Astrocyte (in vitro differentiated cells and primary cell): ENCODE measurements at regions not wholly inside any gene's neighbourhood (a gene's known extent, or its start where the extent isn't known, plus 50 kb on each side); places are given as distances from the start of the nearest gene placed in this dataset.

ENCODE experiments used
- DNase-seq: peaks from one replicate; pipeline ENCODE4 v3.0.0-alpha.2; 2010; ENCODE audit warnings: low read depth
- FAIRE-seq: peaks from 2 replicates; lab custom pipeline; 2011; peaks lifted over from hg19 to GRCh38; lab: Jason Lieb, UNC
- H2AFZ ChIP-seq: 2 replicates; pipeline ENCODE4 v1.6.0; 2012; ENCODE audit warnings: low read depth, low read length, inconsistent platforms
- H3K27ac ChIP-seq: 2 replicates; pipeline ENCODE4 v1.5.1; 2011; ENCODE audit warnings: low read depth, low read length, inconsistent platforms
- H3K27me3 ChIP-seq: 2 replicates; pipeline ENCODE4 v1.6.0; 2011; ENCODE audit warnings: low read length, inconsistent platforms; ENCODE audit not compliant: insufficient read depth
- H3K36me3 ChIP-seq: 2 replicates; pipeline ENCODE4 v1.5.1; 2011; ENCODE audit warnings: low read length, inconsistent platforms; ENCODE audit not compliant: insufficient read depth
- H3K4me1 ChIP-seq: 2 replicates; pipeline ENCODE4 v1.5.1; 2011; ENCODE audit warnings: low read length, inconsistent platforms; ENCODE audit not compliant: insufficient read depth
- H3K4me2 ChIP-seq: 2 replicates; pipeline ENCODE4 v1.6.0; 2012; ENCODE audit warnings: low read length, inconsistent platforms
- H3K4me3 ChIP-seq: 2 replicates; pipeline ENCODE4 v1.5.1; 2011; ENCODE audit warnings: low read depth, mild to moderate bottlenecking, low read length, inconsistent platforms; ENCODE audit not compliant: insufficient read depth
- H3K79me2 ChIP-seq: 2 replicates; pipeline ENCODE4 v1.6.0; 2012; ENCODE audit warnings: mild to moderate bottlenecking, low read length, inconsistent platforms; ENCODE audit not compliant: insufficient read depth
- H3K9ac ChIP-seq: 2 replicates; pipeline ENCODE4 v1.6.0; 2012; ENCODE audit warnings: mild to moderate bottlenecking, low read length, inconsistent platforms
- H3K9me3 ChIP-seq: 2 replicates; pipeline ENCODE4 v1.5.1; 2012; ENCODE audit warnings: low read depth, mild to moderate bottlenecking, low read length, inconsistent platforms; ENCODE audit not compliant: insufficient read depth
- H4K20me1 ChIP-seq: 2 replicates; pipeline ENCODE4 v1.6.0; 2012; ENCODE audit warnings: low read length, inconsistent platforms; ENCODE audit not compliant: insufficient read depth
- H3K27ac Mint-ChIP-seq: one replicate; pipeline ENCODE4 v1.8.0; 2021; ENCODE audit warnings: mild to moderate bottlenecking, mixed read lengths; ENCODE audit not compliant: unreplicated experiment
- H3K27me3 Mint-ChIP-seq: one replicate; pipeline ENCODE4 v1.8.0; 2021; ENCODE audit warnings: low read depth, mixed read lengths; ENCODE audit not compliant: unreplicated experiment
- H3K36me3 Mint-ChIP-seq: one replicate; pipeline ENCODE4 v1.8.0; 2021; ENCODE audit warnings: low read depth, mixed read lengths; ENCODE audit not compliant: unreplicated experiment
- H3K4me1 Mint-ChIP-seq: one replicate; pipeline ENCODE4 v1.8.0; 2021; ENCODE audit warnings: low read depth, mixed read lengths; ENCODE audit not compliant: unreplicated experiment
- H3K4me3 Mint-ChIP-seq: one replicate; pipeline ENCODE4 v1.8.0; 2021; ENCODE audit warnings: mild to moderate bottlenecking, moderate library complexity, mixed read lengths; ENCODE audit not compliant: unreplicated experiment
- H3K9me3 Mint-ChIP-seq: one replicate; pipeline ENCODE4 v1.8.0; 2021; ENCODE audit warnings: mild to moderate bottlenecking, mixed read lengths; ENCODE audit not compliant: unreplicated experiment
- EZH2 ChIP-seq: IDR thresholded peaks from 2 replicates; pipeline ENCODE4 v1.6.1; 2012; ENCODE audit warnings: mild to moderate bottlenecking, low read length, inconsistent platforms; ENCODE audit not compliant: insufficient read depth
- TF ChIP-seq, protein P1 (sequence below): IDR thresholded peaks from 2 replicates; pipeline ENCODE4 v1.5.1; 2011; ENCODE audit warnings: low read depth, mild to moderate bottlenecking, inconsistent platforms, low read length, moderate library complexity; ENCODE audit not compliant: insufficient read depth

GRCh38 chr13:92966341-92966740 is 260.3 kb upstream of the GPC6 start:
- Mint-ChIP-seq H3K36me3 (peaks cover 2% of the 10 kb centered on the region), H3K4me1 (peaks cover 2% of the 10 kb centered on the region), H3K4me3 (no peak overlapping the region), H3K27ac (no peak overlapping the region), H3K27me3 (no peaks in the 10 kb centered on the region), H3K9me3 (peaks cover 3% of the 10 kb centered on the region)
- Histone ChIP-seq H2AFZ (no peak overlapping the region), H3K27ac (no peak overlapping the region), H3K27me3 (no peaks in the 10 kb centered on the region), H3K4me1 (no peaks in the 10 kb centered on the region), H3K36me3 (no peaks in the 10 kb centered on the region), H3K4me3 (no peak overlapping the region), H3K4me2 (no peak overlapping the region), H3K79me2 (no peaks in the 10 kb centered on the region), H3K9me3 (no peaks in the 10 kb centered on the region), H4K20me1 (no peaks in the 10 kb centered on the region), H3K9ac (no peak overlapping the region)
- FAIRE-seq (no peak), DNase-seq (no peak)
- TF ChIP-seq, protein P1, sequence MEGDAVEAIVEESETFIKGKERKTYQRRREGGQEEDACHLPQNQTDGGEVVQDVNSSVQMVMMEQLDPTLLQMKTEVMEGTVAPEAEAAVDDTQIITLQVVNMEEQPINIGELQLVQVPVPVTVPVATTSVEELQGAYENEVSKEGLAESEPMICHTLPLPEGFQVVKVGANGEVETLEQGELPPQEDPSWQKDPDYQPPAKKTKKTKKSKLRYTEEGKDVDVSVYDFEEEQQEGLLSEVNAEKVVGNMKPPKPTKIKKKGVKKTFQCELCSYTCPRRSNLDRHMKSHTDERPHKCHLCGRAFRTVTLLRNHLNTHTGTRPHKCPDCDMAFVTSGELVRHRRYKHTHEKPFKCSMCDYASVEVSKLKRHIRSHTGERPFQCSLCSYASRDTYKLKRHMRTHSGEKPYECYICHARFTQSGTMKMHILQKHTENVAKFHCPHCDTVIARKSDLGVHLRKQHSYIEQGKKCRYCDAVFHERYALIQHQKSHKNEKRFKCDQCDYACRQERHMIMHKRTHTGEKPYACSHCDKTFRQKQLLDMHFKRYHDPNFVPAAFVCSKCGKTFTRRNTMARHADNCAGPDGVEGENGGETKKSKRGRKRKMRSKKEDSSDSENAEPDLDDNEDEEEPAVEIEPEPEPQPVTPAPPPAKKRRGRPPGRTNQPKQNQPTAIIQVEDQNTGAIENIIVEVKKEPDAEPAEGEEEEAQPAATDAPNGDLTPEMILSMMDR = no peak
- TF ChIP-seq EZH2 = no peak

- Mint-ChIP-seq H3K9me3 (no peaks in the 10 kb centered on the region), H3K4me3 (no peak overlapping the region), H3K36me3 (peaks cover 2% of the 10 kb centered on the region), H3K4me1 (peaks cover 2% of the 10 kb centered on the region), H3K27me3 (no peaks in the 10 kb centered on the region), H3K27ac (no peak overlapping the region)
- Histone ChIP-seq H3K79me2 (no peaks in the 10 kb centered on the region), H3K36me3 (no peaks in the 10 kb centered on the region), H2AFZ (no peak overlapping the region), H3K27ac (no peak overlapping the region), H3K4me3 (no peak overlapping the region), H3K4me2 (no peak overlapping the region), H4K20me1 (no peaks in the 10 kb centered on the region), H3K27me3 (no peaks in the 10 kb centered on the region), H3K9me3 (no peaks in the 10 kb centered on the region), H3K4me1 (no peaks in the 10 kb centered on the region), H3K9ac (no peak overlapping the region)
- FAIRE-seq (no peak), DNase-seq (no peak)
- no peak for TF ChIP-seq EZH2
- TF ChIP-seq, protein P1 = no peak
These were observed 259.7 kb upstream of the GPC6 start for GRCh38 chr13:92966900-92967299.

DNA sequence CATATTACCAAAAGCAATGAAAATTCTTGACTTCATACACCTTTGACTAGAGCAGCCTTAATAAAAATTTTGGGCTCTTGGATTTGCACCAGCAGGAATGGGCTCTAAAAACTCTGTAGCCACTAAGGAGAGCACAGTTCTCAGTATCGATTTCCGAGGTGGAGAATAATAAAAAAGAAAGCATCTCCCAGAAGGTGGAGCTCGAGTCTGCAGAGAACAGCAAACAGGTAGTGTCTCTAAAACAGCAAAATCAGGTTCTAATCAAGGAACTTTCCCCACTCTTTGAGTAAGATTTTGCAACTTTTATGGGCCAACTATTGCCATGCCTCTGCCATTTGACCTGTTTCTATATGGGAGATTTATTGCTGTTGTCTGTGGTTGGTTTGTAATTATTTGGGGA is 258.7 kb upstream of the GPC6 start:
- Histone ChIP-seq H3K36me3 (no peaks in the 10 kb centered on the region), H3K79me2 (no peaks in the 10 kb centered on the region), H3K27ac (no peak overlapping the region), H4K20me1 (no peaks in the 10 kb centered on the region), H3K4me3 (no peak overlapping the region), H2AFZ (no peak overlapping the region), H3K9ac (no peak overlapping the region), H3K4me1 (no peaks in the 10 kb centered on the region), H3K9me3 (no peaks in the 10 kb centered on the region), H3K27me3 (no peaks in the 10 kb centered on the region), H3K4me2 (no peak overlapping the region)
- peaks cover 2% of the 10 kb centered on the region for H3K36me3 Mint-ChIP-seq
- H3K9me3 Mint-ChIP-seq = no peaks in the 10 kb centered on the region
- no peak for FAIRE-seq
- TF ChIP-seq EZH2 = no peak
- TF ChIP-seq, protein P1 = no peak
- peaks cover 2% of the 10 kb centered on the region for H3K4me1 Mint-ChIP-seq
- H3K27ac Mint-ChIP-seq = no peak overlapping the region
- no peak overlapping the region for H3K4me3 Mint-ChIP-seq
- no peak for DNase-seq
- no peaks in the 10 kb centered on the region for H3K27me3 Mint-ChIP-seq
